Cardiac muscle cell (in vitro differentiated cells and primary cell): ENCODE measurements at regions not wholly inside any gene's neighbourhood (a gene's known extent, or its start where the extent isn't known, plus 50 kb on each side); places are given as distances from the start of the nearest gene placed in this dataset.
A peak's percentile ranks its signal among the peaks of the same experiment; 100 is the strongest.
"Not testable (repeated sequence)": the region's sequence is repeated elsewhere in the genome, so short reads cannot be mapped to it uniquely, and the experiment has no call there.

Source experiments
- DNase-seq, 2 donors: peaks; one replicate each; pipeline versions ENCODE4 v3.0.0 to v3.0.0-alpha.2; 2010 to 2017; ENCODE audit warnings: low read depth in 1 of 2, low spot score in 1 of 2
- H3K27ac ChIP-seq: fragments of 200-600 bp; sonication (generic); 2 replicates; pipeline ENCODE4 v1.5.1; 2016
- H3K27me3 ChIP-seq: fragments of 200-600 bp; sonication (generic); 2 replicates; pipeline ENCODE4 v1.6.0; 2016; ENCODE audit warnings: control low read depth
- H3K36me3 ChIP-seq: fragments of 200-600 bp; sonication (generic); 2 replicates; pipeline ENCODE4 v1.5.1; 2016; ENCODE audit warnings: control low read depth
- H3K4me1 ChIP-seq: fragments of 200-600 bp; sonication (generic); 2 replicates; pipeline ENCODE4 v1.8.1; 2017; ENCODE audit warnings: low read depth, mild to moderate bottlenecking, mixed run types
- H3K4me3 ChIP-seq: fragments of 200-600 bp; sonication (generic); 2 replicates; pipeline ENCODE4 v1.5.1; 2016; ENCODE audit warnings: mild to moderate bottlenecking
- H3K9me3 ChIP-seq: fragments of 200-600 bp; sonication (generic); 2 replicates; pipeline ENCODE4 v1.5.1; 2017; ENCODE audit warnings: low read depth, mild to moderate bottlenecking, control low read depth
- TF ChIP-seq, protein P1 (sequence below): IDR thresholded peaks from 2 replicates; pipeline ENCODE4 v1.5.1; 2012; ENCODE audit warnings: low read depth, mild to moderate bottlenecking, low read length

GRCh38 chr2:129548880-129549279 lies 430.6 kb upstream of the RAB6C start:
- H3K36me3 ChIP-seq: no peaks in the 10 kb centered on the region

GRCh38 chr2:129550536-129550935 lies 428.9 kb upstream of the RAB6C start:
- H3K4me1 ChIP-seq: no peaks in the 10 kb centered on the region
- H3K36me3 ChIP-seq: no peaks in the 10 kb centered on the region
- no peak overlapping the region for H3K27ac ChIP-seq
- no peaks in the 10 kb centered on the region for H3K27me3 ChIP-seq
- H3K9me3 ChIP-seq: no peaks in the 10 kb centered on the region
- H3K4me3 ChIP-seq: no peak overlapping the region
- TF ChIP-seq, protein P1, sequence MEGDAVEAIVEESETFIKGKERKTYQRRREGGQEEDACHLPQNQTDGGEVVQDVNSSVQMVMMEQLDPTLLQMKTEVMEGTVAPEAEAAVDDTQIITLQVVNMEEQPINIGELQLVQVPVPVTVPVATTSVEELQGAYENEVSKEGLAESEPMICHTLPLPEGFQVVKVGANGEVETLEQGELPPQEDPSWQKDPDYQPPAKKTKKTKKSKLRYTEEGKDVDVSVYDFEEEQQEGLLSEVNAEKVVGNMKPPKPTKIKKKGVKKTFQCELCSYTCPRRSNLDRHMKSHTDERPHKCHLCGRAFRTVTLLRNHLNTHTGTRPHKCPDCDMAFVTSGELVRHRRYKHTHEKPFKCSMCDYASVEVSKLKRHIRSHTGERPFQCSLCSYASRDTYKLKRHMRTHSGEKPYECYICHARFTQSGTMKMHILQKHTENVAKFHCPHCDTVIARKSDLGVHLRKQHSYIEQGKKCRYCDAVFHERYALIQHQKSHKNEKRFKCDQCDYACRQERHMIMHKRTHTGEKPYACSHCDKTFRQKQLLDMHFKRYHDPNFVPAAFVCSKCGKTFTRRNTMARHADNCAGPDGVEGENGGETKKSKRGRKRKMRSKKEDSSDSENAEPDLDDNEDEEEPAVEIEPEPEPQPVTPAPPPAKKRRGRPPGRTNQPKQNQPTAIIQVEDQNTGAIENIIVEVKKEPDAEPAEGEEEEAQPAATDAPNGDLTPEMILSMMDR: no peak
- DNase-seq: no peak

More at GRCh38 chr2:129548880-129549279, 430.6 kb upstream of the RAB6C start:
- no peak for DNase-seq
- Histone ChIP-seq H3K27me3 (no peaks in the 10 kb centered on the region), H3K9me3 (no peaks in the 10 kb centered on the region), H3K4me3 (no peak overlapping the region), H3K4me1 (no peaks in the 10 kb centered on the region), H3K27ac (no peak overlapping the region)
- TF ChIP-seq, protein P1: no peak

DNA sequence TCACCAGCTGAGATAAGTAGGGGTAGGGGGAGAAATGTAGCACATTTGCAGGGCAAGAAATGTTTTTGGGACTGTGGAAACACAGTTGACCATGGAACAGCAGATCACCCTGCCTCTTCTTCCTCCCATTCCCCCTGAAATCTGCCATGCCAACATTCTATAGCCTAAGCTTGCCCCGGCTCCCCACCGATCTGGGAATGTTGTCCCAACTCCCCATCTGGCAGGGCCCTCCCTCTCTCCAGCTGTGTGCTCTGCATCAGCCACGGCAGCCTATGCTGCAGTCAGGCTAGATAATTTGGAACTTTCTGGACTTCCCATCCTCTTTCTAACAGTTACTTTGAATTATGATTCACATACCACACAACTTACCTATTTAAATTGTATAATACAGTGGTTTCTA lies 425.1 kb upstream of the RAB6C start:
- no peaks in the 10 kb centered on the region for H3K36me3 ChIP-seq
- H3K4me1 ChIP-seq: no peaks in the 10 kb centered on the region
- H3K27me3 ChIP-seq: no peaks in the 10 kb centered on the region
- H3K27ac ChIP-seq: no peak overlapping the region
- DNase-seq: no peak
- no peak overlapping the region for H3K4me3 ChIP-seq
- no peaks in the 10 kb centered on the region for H3K9me3 ChIP-seq
- TF ChIP-seq, protein P1: no peak

DNA sequence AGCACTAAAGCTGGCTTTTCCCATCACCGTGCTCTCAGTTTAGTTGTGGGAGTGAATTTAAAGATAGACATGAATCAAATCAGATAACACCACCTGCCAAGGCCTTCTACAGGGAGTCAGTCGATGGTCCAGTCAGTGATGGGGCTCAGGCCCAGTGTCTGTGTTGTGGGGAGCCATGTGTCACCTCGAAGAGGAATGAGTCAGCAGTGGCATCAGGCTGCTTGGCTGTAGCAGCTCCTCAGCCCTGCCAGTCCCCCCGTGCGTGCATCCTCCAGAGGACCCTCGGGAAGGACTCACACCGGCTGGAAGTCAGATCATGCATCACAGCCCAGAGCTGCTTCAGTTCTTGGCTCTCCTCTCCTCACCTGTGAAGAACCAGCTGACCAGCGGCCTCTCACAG lies 420.4 kb upstream of the RAB6C start:
- no peaks in the 10 kb centered on the region for H3K9me3 ChIP-seq
- H3K4me3 ChIP-seq: no peak overlapping the region
- TF ChIP-seq, protein P1: no peak
- no peaks in the 10 kb centered on the region for H3K36me3 ChIP-seq
- H3K27ac ChIP-seq: no peak overlapping the region
- no peak for DNase-seq
- H3K4me1 ChIP-seq: no peaks in the 10 kb centered on the region
- H3K27me3 ChIP-seq: no peaks in the 10 kb centered on the region

DNA sequence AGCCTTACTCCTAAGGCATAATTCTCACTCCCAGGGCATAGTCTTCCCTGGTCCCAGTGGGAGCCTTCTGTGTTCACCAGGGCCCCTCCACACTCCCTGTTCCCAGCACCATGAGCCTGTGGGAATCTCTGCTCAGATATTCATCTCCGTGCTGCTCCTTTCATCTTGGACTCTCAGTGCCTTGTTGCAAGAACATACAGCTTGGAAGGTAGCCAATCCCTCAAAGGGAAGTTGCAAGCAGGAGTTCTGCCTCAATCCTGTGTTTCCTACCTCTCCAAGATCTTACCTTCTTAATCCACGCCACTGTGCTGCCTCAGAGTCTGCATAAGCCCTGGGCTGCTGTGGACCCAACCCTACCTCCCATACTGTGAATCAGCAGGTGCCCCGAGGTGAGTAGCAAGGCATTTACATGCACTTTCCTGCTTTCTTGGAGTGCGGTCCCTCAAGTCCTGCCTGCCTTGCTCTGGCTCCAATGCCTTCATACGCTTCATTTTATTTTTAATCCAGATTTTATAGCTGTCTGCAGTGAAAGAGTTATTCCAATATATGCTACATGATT lies 413.8 kb upstream of the RAB6C start:
- Histone ChIP-seq H3K9me3 (no peaks in the 10 kb centered on the region), H3K4me1 (no peaks in the 10 kb centered on the region), H3K27ac (no peak overlapping the region), H3K4me3 (no peak overlapping the region), H3K36me3 (no peaks in the 10 kb centered on the region), H3K27me3 (no peaks in the 10 kb centered on the region)
- peak in 1 of 2 donors; percentile 2 for DNase-seq
- TF ChIP-seq, protein P1: no peak

GRCh38 chr2:129570812-129571211 lies 408.7 kb upstream of the RAB6C start:
- not testable (repeated sequence) for H3K36me3 ChIP-seq, H3K4me1 ChIP-seq, H3K4me3 ChIP-seq, H3K27me3 ChIP-seq, H3K27ac ChIP-seq, DNase-seq, H3K9me3 ChIP-seq
